Liver (tissue), 8 donors: ENCODE measurements at regions not wholly inside any gene's neighbourhood (a gene's known extent, or its start where the extent isn't known, plus 50 kb on each side); places are given as distances from the start of the nearest gene placed in this dataset.

Experiments
- DNase-seq: peaks from one replicate; pipeline ENCODE4 v3.0.0-alpha.2; 2017; ENCODE audit warnings: low spot score
- H3K27ac ChIP-seq, 2 donors: one replicate each; pipeline ENCODE4 v1.7.0; 2013; ENCODE audit warnings: inconsistent platforms in 2 of 2, low read length in 2 of 2, control low read depth in 1 of 2, low read depth in 1 of 2, mild to moderate bottlenecking in 1 of 2
- H3K27me3 ChIP-seq, 4 donors: one replicate each; pipeline versions ENCODE4 v1.6.1 to v1.7.0; 2013; ENCODE audit warnings: low read length in 3 of 4, inconsistent platforms in 1 of 4, mild to moderate bottlenecking in 1 of 4, moderate library complexity in 1 of 4; ENCODE audit not compliant: control insufficient read depth in 4 of 4, insufficient read depth in 4 of 4
- H3K36me3 ChIP-seq, 4 donors: one replicate each; pipeline versions ENCODE4 v1.6.1 to v1.7.0; 2013; ENCODE audit warnings: low read length in 3 of 4, mild to moderate bottlenecking in 3 of 4, low read depth in 1 of 4, moderate library complexity in 1 of 4; ENCODE audit not compliant: control insufficient read depth in 4 of 4, insufficient read depth in 3 of 4
- H3K4me1 ChIP-seq, 4 donors: one replicate each; pipeline versions ENCODE4 v1.6.1 to v1.7.0; 2013; ENCODE audit warnings: low read length in 3 of 4, mild to moderate bottlenecking in 3 of 4, moderate library complexity in 1 of 4; ENCODE audit not compliant: control insufficient read depth in 4 of 4, insufficient read depth in 4 of 4
- H3K4me3 ChIP-seq, 3 donors: one replicate each; pipeline versions ENCODE4 v1.6.1 to v1.7.0; 2013; ENCODE audit warnings: low read length in 3 of 3, control low read depth in 1 of 3, low read depth in 1 of 3, mild to moderate bottlenecking in 1 of 3
- H3K9ac ChIP-seq, 2 donors: one replicate each; pipeline ENCODE4 v1.7.0; 2013; ENCODE audit warnings: low read length in 2 of 2, mild to moderate bottlenecking in 2 of 2, moderate library complexity in 2 of 2, control low read depth in 1 of 2, low read depth in 1 of 2
- H3K9me3 ChIP-seq, 4 donors: one replicate each; pipeline versions ENCODE4 v1.6.1 to v1.7.0; 2013; ENCODE audit warnings: low read length in 3 of 4; ENCODE audit not compliant: control insufficient read depth in 4 of 4
- EGR1 ChIP-seq, 2 donors: IDR thresholded peaks; 2 replicates each; pipeline ENCODE4 v1.6.1; 2016 to 2018; ENCODE audit warnings: antibody characterized with exemption in 2 of 2, low read depth in 2 of 2
- FOXA1 ChIP-seq: IDR thresholded peaks from 2 replicates; pipeline ENCODE4 v1.6.1; 2016; ENCODE audit warnings: antibody characterized with exemption
- FOXA2 ChIP-seq: IDR thresholded peaks from 2 replicates; pipeline ENCODE4 v1.6.1; 2016; ENCODE audit warnings: antibody characterized with exemption
- GABPA ChIP-seq, 2 donors: IDR thresholded peaks in 1 of 2; conservative IDR thresholded peaks in 1 of 2; 2 replicates each; pipeline ENCODE4 v1.6.1; 2016; ENCODE audit warnings: antibody characterized with exemption in 2 of 2, mild to moderate bottlenecking in 1 of 2, moderate library complexity in 1 of 2
- HNF4A ChIP-seq, 2 donors: conservative IDR thresholded peaks; 2 replicates each; pipeline ENCODE4 v1.6.1; 2016; ENCODE audit warnings: antibody characterized with exemption in 2 of 2, mild to moderate bottlenecking in 2 of 2
- HNF4G ChIP-seq: IDR thresholded peaks from 2 replicates; pipeline ENCODE4 v1.6.1; 2016; ENCODE audit warnings: antibody characterized with exemption
- JUND ChIP-seq, 2 donors: IDR thresholded peaks; 2 replicates each; pipeline ENCODE4 v1.6.1; 2016; ENCODE audit warnings: antibody characterized with exemption in 2 of 2
- NR2F2 ChIP-seq: IDR thresholded peaks from 2 replicates; pipeline ENCODE4 v1.6.1; 2016; ENCODE audit warnings: antibody characterized with exemption
- RAD21 ChIP-seq, 2 donors: IDR thresholded peaks; 2 replicates each; pipeline ENCODE4 v1.6.1; 2016; ENCODE audit warnings: antibody characterized with exemption in 2 of 2, mild to moderate bottlenecking in 2 of 2
- REST ChIP-seq: IDR thresholded peaks from 2 replicates; pipeline ENCODE4 v1.6.1; 2016; ENCODE audit warnings: antibody characterized with exemption, mild to moderate bottlenecking
- RXRA ChIP-seq, 2 donors: IDR thresholded peaks; 2 replicates each; pipeline ENCODE4 v1.6.1; 2017 to 2018; ENCODE audit warnings: antibody characterized with exemption in 2 of 2, mild to moderate bottlenecking in 1 of 2
- SP1 ChIP-seq: IDR thresholded peaks from 2 replicates; pipeline ENCODE4 v1.6.1; 2018; ENCODE audit warnings: antibody characterized with exemption, mild to moderate bottlenecking
- TAF1 ChIP-seq: conservative IDR thresholded peaks from 2 replicates; pipeline ENCODE4 v1.6.1; 2016; ENCODE audit warnings: antibody characterized with exemption, mild to moderate bottlenecking
- YY1 ChIP-seq: IDR thresholded peaks from 2 replicates; pipeline ENCODE4 v1.6.1; 2016; ENCODE audit warnings: antibody characterized with exemption, mild to moderate bottlenecking
- ZBTB33 ChIP-seq: IDR thresholded peaks from 2 replicates; pipeline ENCODE4 v1.6.1; 2016; ENCODE audit warnings: antibody characterized with exemption
- WGBS: extraction: QIAGEN DNeasy Blood & Tissue Kit; methylation state at CpG from one replicate; pipeline ENCODE4 v1.1.7; 2013; 5-methylcytosine and 5-hydroxymethylcytosine counted together
- TF ChIP-seq, protein P1 (sequence below): IDR thresholded peaks from 2 replicates; pipeline ENCODE4 v1.6.1; 2016; ENCODE audit warnings: antibody characterized with exemption
- TF ChIP-seq, protein P2 (sequence below): IDR thresholded peaks from 2 replicates; pipeline ENCODE4 v1.6.1; 2016; ENCODE audit warnings: antibody characterized with exemption
- TF ChIP-seq, protein P3 (sequence below): fragments of 150-350 bp; IDR thresholded peaks from 2 replicates; pipeline ENCODE4 v1.5.1; 2017; ENCODE audit warnings: improper control_type of control experiment, low read depth, low read length; ENCODE audit not compliant: missing input control
- donor health status: healthy.
- donor health status: healthy.
- donor health status: healthy.
- donor health status: healthy.
- donor health status: healthy.

DNA sequence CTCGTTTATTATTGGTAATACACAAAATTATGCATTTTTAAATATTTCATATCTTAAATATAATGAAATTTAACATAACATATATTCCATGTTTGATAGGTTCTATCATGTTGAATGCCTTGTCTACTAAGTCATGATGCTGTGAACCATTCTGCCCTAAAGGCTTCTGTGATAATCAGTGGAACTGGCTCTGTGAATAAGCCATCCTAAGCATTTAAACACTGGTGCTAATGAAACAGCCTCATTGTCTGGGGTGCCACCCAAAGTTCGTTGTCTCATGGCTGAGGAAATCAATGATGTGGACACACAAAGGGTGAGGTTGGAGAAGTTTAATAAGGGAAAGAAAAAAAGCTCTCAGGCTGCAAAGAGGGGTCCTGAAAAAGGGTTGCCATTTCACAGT lies 264.7 kb upstream of the ZRANB2 start:
- no peak overlapping the region for H3K27ac ChIP-seq
- no peak overlapping the region for H3K9ac ChIP-seq
- TF ChIP-seq REST (no peak), RXRA (IDR thresholded peaks at IDR 0.05) (no peak), NR2F2 (no peak), HNF4A (conservative IDR thresholded peaks at IDR 0.05) (no peak), SP1 (no peak), EGR1 (IDR thresholded peaks at IDR 0.05; ENCODE audit: low read depth in 2 of 2) (no peak), FOXA2 (no peak), FOXA1 (no peak), RAD21 (IDR thresholded peaks at IDR 0.05) (no peak), HNF4G (no peak), JUND (IDR thresholded peaks at IDR 0.05) (no peak), TAF1 (no peak), GABPA (IDR thresholded peaks at IDR 0.05 in 1 of 2, conservative IDR thresholded peaks at IDR 0.05 in 1 of 2) (no peak), ZBTB33 (no peak), YY1 (no peak)
- TF ChIP-seq, protein P1, sequence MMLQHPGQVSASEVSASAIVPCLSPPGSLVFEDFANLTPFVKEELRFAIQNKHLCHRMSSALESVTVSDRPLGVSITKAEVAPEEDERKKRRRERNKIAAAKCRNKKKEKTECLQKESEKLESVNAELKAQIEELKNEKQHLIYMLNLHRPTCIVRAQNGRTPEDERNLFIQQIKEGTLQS, result no peak
- TF ChIP-seq, protein P2, sequence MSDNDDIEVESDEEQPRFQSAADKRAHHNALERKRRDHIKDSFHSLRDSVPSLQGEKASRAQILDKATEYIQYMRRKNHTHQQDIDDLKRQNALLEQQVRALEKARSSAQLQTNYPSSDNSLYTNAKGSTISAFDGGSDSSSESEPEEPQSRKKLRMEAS, result no peak
- TF ChIP-seq, protein P3, sequence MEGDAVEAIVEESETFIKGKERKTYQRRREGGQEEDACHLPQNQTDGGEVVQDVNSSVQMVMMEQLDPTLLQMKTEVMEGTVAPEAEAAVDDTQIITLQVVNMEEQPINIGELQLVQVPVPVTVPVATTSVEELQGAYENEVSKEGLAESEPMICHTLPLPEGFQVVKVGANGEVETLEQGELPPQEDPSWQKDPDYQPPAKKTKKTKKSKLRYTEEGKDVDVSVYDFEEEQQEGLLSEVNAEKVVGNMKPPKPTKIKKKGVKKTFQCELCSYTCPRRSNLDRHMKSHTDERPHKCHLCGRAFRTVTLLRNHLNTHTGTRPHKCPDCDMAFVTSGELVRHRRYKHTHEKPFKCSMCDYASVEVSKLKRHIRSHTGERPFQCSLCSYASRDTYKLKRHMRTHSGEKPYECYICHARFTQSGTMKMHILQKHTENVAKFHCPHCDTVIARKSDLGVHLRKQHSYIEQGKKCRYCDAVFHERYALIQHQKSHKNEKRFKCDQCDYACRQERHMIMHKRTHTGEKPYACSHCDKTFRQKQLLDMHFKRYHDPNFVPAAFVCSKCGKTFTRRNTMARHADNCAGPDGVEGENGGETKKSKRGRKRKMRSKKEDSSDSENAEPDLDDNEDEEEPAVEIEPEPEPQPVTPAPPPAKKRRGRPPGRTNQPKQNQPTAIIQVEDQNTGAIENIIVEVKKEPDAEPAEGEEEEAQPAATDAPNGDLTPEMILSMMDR, result no peak
- H3K36me3 ChIP-seq, result no peaks in the 10 kb centered on the region
- H3K9me3 ChIP-seq, result no peaks in the 10 kb centered on the region
- no peaks in the 10 kb centered on the region for H3K4me1 ChIP-seq
- H3K27me3 ChIP-seq, result no peaks in the 10 kb centered on the region
- WGBS, result 42% methylated on average over 2 of the region's 2 CpGs
- DNase-seq, result no peak
- no peak overlapping the region for H3K4me3 ChIP-seq
